Endodermal cell (in vitro differentiated cells): ENCODE measurements at regions not wholly inside any gene's neighbourhood (a gene's known extent, or its start where the extent isn't known, plus 50 kb on each side); places are given as distances from the start of the nearest gene placed in this dataset.

ENCODE experiments used
- DNase-seq: peaks from one replicate; pipeline ENCODE4 v3.0.0-alpha.2; 2017
- H3K27ac ChIP-seq: 2 replicates; pipeline ENCODE4 v1.5.1; 2013; ENCODE audit warnings: mild to moderate bottlenecking, low read depth, low read length, moderate library complexity
- H3K27me3 ChIP-seq: 2 replicates; pipeline ENCODE4 v1.6.1; 2013; ENCODE audit warnings: mild to moderate bottlenecking, low read length, moderate library complexity; ENCODE audit not compliant: insufficient read depth, control insufficient read depth, poor library complexity, severe bottlenecking
- H3K36me3 ChIP-seq: 2 replicates; pipeline ENCODE4 v1.7.0; 2013; ENCODE audit warnings: mild to moderate bottlenecking, low read length, moderate library complexity; ENCODE audit not compliant: control insufficient read depth, insufficient read depth
- H3K4me1 ChIP-seq: one replicate; pipeline ENCODE4 v1.7.0; 2013; ENCODE audit warnings: low read length; ENCODE audit not compliant: control insufficient read depth, insufficient read depth
- H3K4me3 ChIP-seq: 2 replicates; pipeline ENCODE4 v1.5.1; 2013; ENCODE audit warnings: mild to moderate bottlenecking, low read length, moderate library complexity
- H3K9ac ChIP-seq: 2 replicates; pipeline ENCODE4 v1.6.1; 2013; ENCODE audit warnings: mild to moderate bottlenecking, low read length, moderate library complexity; ENCODE audit not compliant: poor library complexity, severe bottlenecking; ENCODE audit errors: extremely low read depth
- H3K9me3 ChIP-seq: 2 replicates; pipeline ENCODE4 v1.6.1; 2013; ENCODE audit warnings: mild to moderate bottlenecking, low read length, moderate library complexity; ENCODE audit not compliant: control insufficient read depth
- H3K27ac Mint-ChIP-seq: 2 replicates; pipeline ENCODE4 v1.8.0; 2020; ENCODE audit warnings: mixed read lengths
- H3K27me3 Mint-ChIP-seq: 2 replicates; pipeline ENCODE4 v1.8.0; 2021; ENCODE audit warnings: mild to moderate bottlenecking, mixed read lengths; ENCODE audit not compliant: insufficient read depth
- H3K36me3 Mint-ChIP-seq: 2 replicates; pipeline ENCODE4 v1.8.0; 2020; ENCODE audit warnings: low read depth, mixed read lengths
- H3K4me1 Mint-ChIP-seq: 2 replicates; pipeline ENCODE4 v1.8.0; 2020; ENCODE audit warnings: mixed read lengths
- H3K4me3 Mint-ChIP-seq: 2 replicates; pipeline ENCODE4 v1.8.0; 2020; ENCODE audit warnings: mild to moderate bottlenecking, moderate library complexity, mixed read lengths
- H3K9me3 Mint-ChIP-seq: 2 replicates; pipeline ENCODE4 v1.8.0; 2020; ENCODE audit warnings: mild to moderate bottlenecking, mixed read lengths
- CTCF ChIP-seq: fragments of 200-600 bp; sonication (generic); conservative IDR thresholded peaks from 2 replicates; pipeline ENCODE4 v1.5.0; 2021; ENCODE audit warnings: antibody characterized with exemption, mild to moderate bottlenecking
- WGBS, 2 experiments: methylation state at CpG; one replicate each; pipeline versions ENCODE4 v1.1.5 to v1.1.7; 2013; ENCODE audit warnings: missing lambda C conversion rate in 2 of 2, mixed read lengths in 1 of 2; ENCODE audit not compliant: insufficient coverage in 1 of 2, insufficient read length in 1 of 2; 5-methylcytosine and 5-hydroxymethylcytosine counted together

- Mint-ChIP-seq H3K36me3 (no peaks in the 10 kb centered on the region), H3K9me3 (no peaks in the 10 kb centered on the region), H3K27ac (no peak overlapping the region), H3K4me3 (no peak overlapping the region), H3K4me1 (no peaks in the 10 kb centered on the region), H3K27me3 (peaks cover 2% of the 10 kb centered on the region)
- Histone ChIP-seq H3K4me1 (no peaks in the 10 kb centered on the region), H3K9me3 (no peaks in the 10 kb centered on the region), H3K9ac (no peak overlapping the region), H3K27ac (peak overlapping the region; percentile 95), H3K4me3 (no peak overlapping the region), H3K27me3 (no peaks in the 10 kb centered on the region), H3K36me3 (no peaks in the 10 kb centered on the region)
- 89 to 94% methylated on average over 1 to 2 of the region's 2 CpGs for WGBS, 2 experiments
- no peak for TF ChIP-seq CTCF
- no peak for DNase-seq
Observed at GRCh38 chr3:66884659-66885058, 113.4 kb upstream of the KBTBD8 start.

- no peak overlapping the region for H3K27ac Mint-ChIP-seq
- H3K27ac ChIP-seq: peak overlapping the region; percentile 95
- DNase-seq: peak; percentile 52
Observed at GRCh38 chr3:66885326-66886000, 112.6 kb upstream of the KBTBD8 start.

GRCh38 chr3:66889750-66890494 lies 108.2 kb upstream of the KBTBD8 start:
- H3K27ac Mint-ChIP-seq: no peak overlapping the region
- H3K36me3 ChIP-seq: no peaks in the 10 kb centered on the region
- no peaks in the 10 kb centered on the region for H3K9me3 ChIP-seq
- no peaks in the 10 kb centered on the region for H3K27me3 ChIP-seq
- DNase-seq: no peak
- H3K4me3 Mint-ChIP-seq: no peak overlapping the region
- no peak overlapping the region for H3K4me3 ChIP-seq
- H3K9me3 Mint-ChIP-seq: peaks cover 3% of the 10 kb centered on the region
- 89 to 93% methylated on average over 9 to 11 of the region's 11 CpGs for WGBS, 2 experiments
- peak overlapping the region; percentile 56 for H3K27ac ChIP-seq
- TF ChIP-seq CTCF: no peak
- H3K9ac ChIP-seq: no peak overlapping the region
- no peaks in the 10 kb centered on the region for H3K4me1 Mint-ChIP-seq
- no peaks in the 10 kb centered on the region for H3K4me1 ChIP-seq
- no peaks in the 10 kb centered on the region for H3K36me3 Mint-ChIP-seq
- H3K27me3 Mint-ChIP-seq: no peaks in the 10 kb centered on the region

More at GRCh38 chr3:66885326-66886000, 112.6 kb upstream of the KBTBD8 start:
- TF ChIP-seq CTCF: no peak
- Mint-ChIP-seq H3K9me3 (no peaks in the 10 kb centered on the region), H3K4me1 (no peaks in the 10 kb centered on the region), H3K36me3 (no peaks in the 10 kb centered on the region), H3K27me3 (peaks cover 2% of the 10 kb centered on the region), H3K4me3 (no peak overlapping the region)
- Histone ChIP-seq H3K36me3 (no peaks in the 10 kb centered on the region), H3K27me3 (no peaks in the 10 kb centered on the region), H3K4me3 (no peak overlapping the region), H3K4me1 (no peaks in the 10 kb centered on the region), H3K9ac (no peak overlapping the region), H3K9me3 (no peaks in the 10 kb centered on the region)
- 41 to 66% methylated on average over 4 to 6 of the region's 6 CpGs for WGBS, 2 experiments
